GM18505 (cell line): ENCODE measurements at regions not wholly inside any gene's neighbourhood (a gene's known extent, or its start where the extent isn't known, plus 50 kb on each side); places are given as distances from the start of the nearest gene placed in this dataset.

Experiments
- ATAC-seq: cut with Tn5 transposase; IDR thresholded peaks from one replicate; pipeline ENCODE4 v1.9.1; 2021; ENCODE audit not compliant: unreplicated experiment
- POLR2A ChIP-seq: IDR thresholded peaks from 4 replicates; pipeline ENCODE4 v1.6.1; 2011; ENCODE audit warnings: borderline replicate concordance; ENCODE audit not compliant: insufficient read depth, insufficient read length; ENCODE audit errors: extremely low read depth

DNA sequence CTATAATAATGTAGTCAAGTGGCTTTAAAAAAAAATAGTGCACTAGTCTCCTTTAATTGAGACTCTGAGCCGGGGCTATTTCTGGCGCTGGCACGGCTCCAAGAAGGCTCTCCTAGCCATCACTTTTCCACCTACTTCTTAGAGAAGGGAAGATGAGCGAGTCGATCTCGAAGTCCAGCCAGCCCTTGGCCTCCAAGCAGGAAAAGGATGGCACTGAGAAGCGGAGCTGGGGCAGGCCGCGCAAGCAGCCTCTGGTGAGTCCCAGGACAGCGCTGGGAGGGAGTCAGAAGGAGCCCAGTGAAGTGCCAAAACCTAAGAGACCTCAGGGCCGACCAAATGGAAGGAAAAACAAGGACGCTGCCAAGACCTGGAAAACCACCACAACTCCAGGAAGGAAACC lies 531.9 kb downstream of the MAGEB5 start:
- ATAC-seq: no peak
- no peak for TF ChIP-seq POLR2A

DNA sequence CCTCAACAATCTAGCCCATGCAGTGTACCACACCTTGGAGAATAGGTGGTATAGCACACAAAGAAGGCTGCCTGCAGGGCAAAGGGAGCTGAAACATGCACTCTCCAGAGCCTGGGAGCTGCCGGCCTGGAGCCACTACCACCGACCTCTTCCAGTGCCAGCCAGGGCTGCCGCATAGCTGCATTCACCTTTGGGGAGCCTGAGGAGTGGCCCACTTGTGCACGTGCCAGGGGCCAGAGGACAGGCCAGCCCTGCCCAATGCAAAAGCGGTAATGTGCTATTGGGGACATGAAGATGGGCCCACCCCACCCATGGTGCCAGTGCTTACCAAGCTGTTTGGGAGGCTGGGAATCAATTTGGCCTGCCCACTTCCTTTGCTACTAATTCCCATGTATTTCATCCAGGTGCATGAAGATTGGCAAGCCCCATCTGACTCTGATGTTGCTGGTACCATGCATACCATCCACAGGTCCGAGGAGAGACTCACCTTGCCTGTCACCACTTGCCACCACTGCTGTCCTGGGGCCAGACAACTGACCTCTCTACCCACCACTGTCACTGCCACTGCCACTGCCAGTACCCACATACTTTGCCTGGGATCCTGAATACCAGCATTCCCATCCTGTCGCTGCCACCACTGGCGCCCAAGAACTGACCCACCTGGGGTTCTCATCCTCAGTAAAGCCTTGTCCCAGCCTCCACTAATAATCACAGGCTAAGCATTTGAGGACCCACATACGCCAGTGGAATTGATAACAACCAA lies 506.9 kb downstream of the MAGEB5 start:
- no peak for TF ChIP-seq POLR2A
- ATAC-seq: no peak

DNA sequence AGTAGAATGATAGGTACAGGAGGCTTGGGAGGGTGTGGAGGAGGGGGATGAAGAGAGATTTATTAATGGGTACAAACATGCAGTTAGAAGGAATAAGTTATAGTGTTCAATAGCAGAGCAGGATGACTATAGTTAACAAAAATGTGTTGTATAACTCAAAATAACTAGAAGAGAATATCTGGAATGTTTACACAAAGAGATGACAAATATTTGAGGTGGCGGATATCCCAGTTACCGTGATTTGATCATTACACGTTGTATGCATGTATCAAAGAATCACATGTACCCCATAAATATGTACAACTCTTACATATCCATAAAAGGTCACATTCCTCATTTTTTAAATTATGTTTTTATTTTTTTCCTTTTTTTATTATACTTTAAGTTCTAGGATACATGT lies 456.6 kb downstream of the MAGEB5 start:
- no peak for ATAC-seq
- no peak for TF ChIP-seq POLR2A

DNA sequence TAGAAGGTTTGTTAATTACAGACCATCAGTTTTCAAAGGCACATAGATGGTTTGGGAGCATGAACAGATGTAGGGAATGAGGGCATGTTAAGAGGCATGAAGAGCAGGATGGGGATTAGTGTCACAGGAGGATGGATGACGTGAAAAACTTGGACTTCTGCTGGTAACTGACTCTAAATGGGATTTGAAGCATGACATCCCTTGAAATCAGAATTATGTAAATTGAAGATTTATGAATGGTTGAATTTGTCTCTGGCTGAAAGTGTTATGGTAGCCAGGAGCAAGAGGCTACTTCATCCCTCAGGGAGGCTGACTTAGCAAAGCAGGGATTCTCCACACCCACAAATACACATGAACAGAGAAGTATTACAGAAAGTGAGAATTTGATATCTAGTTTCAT lies 454.6 kb downstream of the MAGEB5 start:
- ATAC-seq: no peak
- TF ChIP-seq POLR2A: no peak

DNA sequence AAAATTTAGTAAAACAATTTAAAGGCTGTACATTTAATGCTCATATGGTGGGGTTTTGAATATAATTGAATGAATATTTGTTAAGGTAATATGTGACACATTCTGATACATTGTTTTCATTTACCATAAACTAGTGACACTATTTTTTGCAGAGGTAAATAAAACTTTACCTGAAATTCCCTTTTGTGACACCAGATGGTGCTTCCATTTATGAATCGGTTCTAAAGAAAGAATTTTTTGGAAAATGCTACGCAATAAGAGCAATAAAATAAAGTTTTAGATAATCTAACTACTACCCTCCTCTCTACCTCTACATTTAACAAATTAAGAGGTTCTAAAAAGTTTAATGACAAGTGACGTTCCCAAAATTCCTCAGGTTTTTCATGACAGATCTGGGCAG lies 448.9 kb downstream of the MAGEB5 start:
- no peak for TF ChIP-seq POLR2A

DNA sequence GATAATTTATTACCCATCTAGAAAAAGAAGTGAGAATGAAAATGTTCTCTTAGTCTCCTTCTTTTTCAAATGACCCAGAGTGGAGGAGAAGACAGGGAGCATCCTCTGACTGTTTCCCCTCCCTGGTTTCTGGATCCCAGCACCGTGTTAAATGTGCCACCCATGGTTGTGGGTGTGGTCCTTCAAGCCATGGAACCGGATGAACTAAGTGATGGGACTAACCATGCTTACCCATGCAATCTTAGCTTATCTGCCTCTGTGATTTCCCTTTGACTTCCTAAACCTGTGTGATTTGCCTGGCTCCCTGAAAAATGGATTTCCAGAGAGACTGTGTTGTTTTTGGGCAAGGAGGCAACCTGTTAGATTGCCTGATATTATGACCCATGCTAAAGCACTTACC lies 437.1 kb downstream of the MAGEB5 start:
- TF ChIP-seq POLR2A: no peak
- no peak for ATAC-seq

More for the DNA sequence above, 448.9 kb downstream of the MAGEB5 start:
- no peak for ATAC-seq

DNA sequence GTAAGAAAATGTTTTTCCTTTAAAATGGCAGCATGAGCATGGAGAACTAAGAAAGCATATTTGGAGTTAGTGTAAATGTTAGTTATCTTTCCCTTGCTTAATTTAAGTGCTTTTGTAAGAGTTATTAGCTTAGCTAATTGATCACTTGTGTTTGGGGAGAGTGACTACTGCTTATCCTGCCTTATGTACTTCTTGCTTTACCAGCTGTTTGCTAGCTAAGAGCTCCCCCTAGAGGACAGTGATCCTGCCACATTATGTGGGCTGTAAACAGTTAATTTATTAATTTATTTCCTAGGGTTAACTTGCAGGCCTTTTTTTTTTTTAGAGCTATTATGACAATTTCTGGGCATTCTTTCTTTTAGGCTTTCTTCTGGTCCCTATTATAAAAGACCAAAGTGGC lies 435.8 kb downstream of the MAGEB5 start:
- TF ChIP-seq POLR2A: no peak
- ATAC-seq: no peak

DNA sequence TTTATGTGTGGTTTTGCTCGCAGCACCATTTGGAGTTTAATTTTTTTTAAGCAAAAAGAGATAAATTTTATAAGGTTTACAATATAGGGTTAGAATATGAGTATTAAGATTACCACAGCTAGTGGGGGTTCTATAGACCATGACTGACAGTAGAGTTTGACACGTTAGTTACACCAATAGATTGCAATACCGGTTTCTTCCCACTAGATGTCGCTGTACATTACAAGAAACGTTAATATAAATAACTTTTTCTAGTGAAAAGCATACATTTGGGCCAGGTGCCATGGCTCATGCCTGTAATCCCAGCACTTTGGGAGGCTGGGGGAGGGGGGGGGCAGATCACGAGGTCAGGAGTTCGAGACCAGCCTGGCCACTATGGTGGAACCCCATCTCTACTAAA lies 433.6 kb downstream of the MAGEB5 start:
- peak; percentile 51 for ATAC-seq
- TF ChIP-seq POLR2A: no peak

DNA sequence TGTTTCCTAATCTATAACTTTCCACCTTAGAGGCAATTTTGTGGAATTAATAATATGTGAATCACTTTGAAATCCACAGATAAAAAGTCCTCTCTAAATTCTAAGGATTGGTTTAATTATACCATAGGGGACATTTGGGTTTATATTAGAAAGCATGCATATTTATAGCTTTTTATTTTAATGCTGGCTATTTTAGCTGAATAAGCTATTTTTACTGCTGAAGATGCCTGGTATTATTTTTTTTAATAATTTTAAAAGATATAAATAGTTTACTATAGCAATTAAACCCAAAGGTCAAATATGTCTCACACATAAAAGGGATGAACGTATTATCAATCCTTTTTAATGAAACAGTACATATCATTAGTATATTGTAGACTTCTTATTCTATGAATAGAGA lies 415.4 kb downstream of the MAGEB5 start:
- no peak for ATAC-seq
- TF ChIP-seq POLR2A: no peak

DNA sequence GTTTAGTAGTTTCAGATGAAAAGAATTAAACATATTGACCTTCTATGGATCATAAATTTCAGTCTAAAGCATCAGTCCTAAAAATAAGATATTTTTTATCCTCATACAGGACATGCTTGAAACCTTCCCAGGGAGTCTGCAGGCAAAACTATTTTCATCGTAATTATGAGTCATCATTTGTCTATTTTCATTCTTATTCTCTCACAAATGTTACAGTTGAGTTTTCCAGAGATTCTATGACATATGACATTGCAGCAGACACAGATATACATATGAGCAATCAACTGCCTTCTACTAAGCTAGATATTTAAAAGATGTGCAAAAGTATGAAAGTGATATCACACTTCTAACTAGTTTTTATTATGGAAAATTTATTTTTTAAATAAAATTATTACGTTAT lies 398.0 kb downstream of the MAGEB5 start:
- no peak for ATAC-seq
- no peak for TF ChIP-seq POLR2A

DNA sequence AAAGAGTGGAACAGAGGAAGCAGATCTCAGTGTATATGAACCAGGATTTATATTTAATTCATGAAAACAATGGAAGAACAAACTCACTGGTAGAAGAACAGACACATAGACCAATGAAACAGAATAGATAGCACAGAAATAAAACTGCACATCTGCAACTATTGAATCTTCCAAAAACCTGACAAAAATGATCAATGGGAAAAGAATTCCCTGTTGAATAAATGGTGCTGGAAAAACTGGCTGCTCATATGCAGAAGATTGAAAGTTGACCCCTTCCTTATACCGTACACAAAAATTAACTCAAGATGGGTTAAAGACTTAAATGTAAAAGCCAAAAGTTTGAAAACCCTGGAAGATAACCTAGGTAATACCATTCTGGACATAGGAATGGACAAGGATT lies 391.0 kb downstream of the MAGEB5 start:
- ATAC-seq: no peak
- TF ChIP-seq POLR2A: no peak

DNA sequence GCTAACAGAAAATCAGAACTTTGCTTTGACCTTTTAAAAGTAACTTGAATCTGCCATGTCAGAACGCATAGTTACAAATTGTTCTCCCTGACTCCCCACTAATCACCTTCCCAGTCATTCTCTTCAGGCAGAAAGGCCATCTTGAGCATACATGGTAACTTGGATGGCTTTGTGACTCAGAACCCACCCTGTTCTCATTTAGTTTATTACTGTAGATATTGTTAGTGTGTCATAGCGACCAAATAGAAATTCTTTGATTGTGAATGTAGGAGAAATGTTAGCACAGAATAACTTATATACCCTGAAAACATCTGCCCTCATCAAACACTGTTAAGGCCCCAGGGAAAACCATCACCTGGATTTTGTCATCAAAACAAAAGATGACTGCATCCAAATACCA lies 382.0 kb downstream of the MAGEB5 start:
- TF ChIP-seq POLR2A: no peak
- no peak for ATAC-seq

DNA sequence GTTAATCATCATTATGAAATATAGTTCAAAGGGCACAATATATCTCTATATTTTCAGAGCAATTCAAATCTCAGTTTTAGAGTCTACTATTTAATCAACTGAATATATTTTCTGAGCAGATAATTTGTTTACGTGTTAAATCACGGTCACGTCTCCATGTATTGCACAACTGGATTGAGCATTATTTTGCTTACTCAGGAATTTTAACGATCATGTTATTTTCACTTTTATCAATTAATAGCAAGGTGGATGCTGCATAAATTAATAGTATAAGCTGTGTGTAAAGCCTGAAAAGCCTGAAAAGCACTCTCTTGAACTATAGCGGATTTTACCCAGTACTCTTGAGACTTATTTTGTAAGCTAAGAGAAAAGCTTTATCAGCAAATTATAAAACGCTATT lies 374.9 kb downstream of the MAGEB5 start:
- no peak for TF ChIP-seq POLR2A
- no peak for ATAC-seq

DNA sequence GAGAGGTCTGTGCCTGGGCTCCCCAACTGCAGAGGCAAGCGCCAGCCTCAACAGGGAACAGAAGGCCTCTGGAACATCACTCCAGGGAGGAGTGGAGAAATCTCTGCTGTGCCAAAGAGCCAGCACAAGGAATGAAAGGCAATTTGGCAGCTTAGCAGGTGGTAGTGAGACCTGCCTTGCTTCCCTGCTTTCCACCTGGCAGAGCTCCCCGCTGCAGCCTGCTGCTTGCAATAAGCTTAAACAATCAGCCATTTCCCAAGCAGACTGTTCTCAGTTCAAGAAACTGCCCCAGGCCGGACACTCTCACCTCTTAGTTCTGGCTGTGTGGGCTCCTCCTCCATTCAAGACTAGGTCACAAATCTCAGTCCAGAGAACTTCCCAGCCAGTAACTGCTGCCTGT lies 370.6 kb downstream of the MAGEB5 start:
- no peak for ATAC-seq
- no peak for TF ChIP-seq POLR2A

DNA sequence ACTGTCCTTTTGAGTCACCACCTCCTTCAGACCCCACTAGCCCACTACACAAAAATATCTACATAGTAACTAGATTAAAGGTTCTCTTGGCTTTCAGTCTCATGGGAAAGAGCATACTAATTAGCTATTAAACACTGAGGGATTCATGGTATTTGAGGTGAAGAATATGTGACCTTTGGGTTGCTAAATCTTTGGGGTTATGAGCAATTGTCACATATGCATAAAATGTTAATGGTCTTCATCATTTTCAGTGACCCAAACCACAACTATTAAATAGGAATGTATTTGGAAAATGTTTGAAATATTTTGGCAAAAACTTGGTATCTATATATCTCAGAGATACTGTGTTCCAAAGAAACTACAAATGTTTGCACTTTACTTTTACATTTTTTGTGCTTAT lies 365.1 kb downstream of the MAGEB5 start:
- TF ChIP-seq POLR2A: no peak
- no peak for ATAC-seq
